ENCODE measurements at regions not wholly inside any gene's neighbourhood (a gene's known extent, or its start where the extent isn't known, plus 50 kb on each side); places are given as distances from the start of the nearest gene placed in this dataset.

- Histone ChIP-seq H3K27ac (no peak overlapping the region), H3K9me3 (no peaks in the 10 kb centered on the region), H3K4me3 (no peak overlapping the region), H3K4me1 (no peaks in the 10 kb centered on the region), H3K4me2 (no peak overlapping the region)
- POLR2A ChIA-PET = no interaction called here
- TF ChIP-seq BCL3 (IDR thresholded peaks at IDR 0.05) (no peak), ESRRA (IDR thresholded peaks at IDR 0.05; ENCODE audit: borderline replicate concordance, low read length) (no peak), FOSL2 (IDR thresholded peaks at IDR 0.05) (no peak), FOSL2 (CRISPR knock-in tag; IDR thresholded peaks at IDR 0.05) (no peak), ZNF302 (CRISPR knock-in tag; IDR thresholded peaks at IDR 0.05) (no peak), KDM1A (IDR thresholded peaks at IDR 0.05; ENCODE audit: low read depth) (no peak), RARB (CRISPR knock-in tag; IDR thresholded peaks at IDR 0.05) (no peak), RAD21 (conservative IDR thresholded peaks at IDR 0.05 in 1 of 2, IDR thresholded peaks at IDR 0.05 in 1 of 2) (no peak), CEBPB (IDR thresholded peaks at IDR 0.05) (no peak), RFX5 (IDR thresholded peaks at IDR 0.05) (no peak), MAFK (IDR thresholded peaks at IDR 0.05; ENCODE audit: partially characterized antibody) (no peak), ZSCAN20 (CRISPR knock-in tag; IDR thresholded peaks at IDR 0.05) (no peak), POLR2AphosphoS2 (conservative IDR thresholded peaks at IDR 0.05; ENCODE audit: low read length) (no peak), NPAS2 (CRISPR knock-in tag; IDR thresholded peaks at IDR 0.05; ENCODE audit: borderline replicate concordance) (no peak), CTCF (IDR thresholded peaks at IDR 0.05) (no peak)
- no peak for FAIRE-seq
- CTCF ChIA-PET = no interaction called here
- DNase-seq (ENCODE audit: low read depth in 1 of 2, low spot score in 1 of 2) = no peak
- ATAC-seq = no peak
- WGBS (ENCODE audit: missing lambda C conversion rate) = 68% methylated on average over 2 of the region's 2 CpGs
Measured at GRCh38 chr2:194102546-194102945, 1554.5 kb upstream of the SLC39A10 start.

GRCh38 chr2:194100201-194100600 is 1556.8 kb upstream of the SLC39A10 start:
- Histone ChIP-seq H3K4me2 (no peak overlapping the region), H3K27ac (no peak overlapping the region), H3K9me3 (no peaks in the 10 kb centered on the region), H3K4me1 (no peaks in the 10 kb centered on the region), H3K4me3 (no peak overlapping the region)
- WGBS (ENCODE audit: missing lambda C conversion rate) = 21% methylated on average over 2 of the region's 2 CpGs
- ChIA-PET POLR2A (no interaction called here), CTCF (no interaction called here)
- ATAC-seq (no peak), FAIRE-seq (no peak), DNase-seq (ENCODE audit: low read depth in 1 of 2, low spot score in 1 of 2) (no peak)
- TF ChIP-seq JUNB (IDR thresholded peaks at IDR 0.05) (no peak), MAX (IDR thresholded peaks at IDR 0.05) (no peak), NR3C1 (IDR thresholded peaks at IDR 0.05) (no peak), EHF (CRISPR knock-in tag; IDR thresholded peaks at IDR 0.05) (no peak), CBX8 (IDR thresholded peaks at IDR 0.05) (no peak), NFE2L2 (conservative IDR thresholded peaks at IDR 0.05; ENCODE audit: low read length) (no peak), HOXB5 (CRISPR knock-in tag; IDR thresholded peaks at IDR 0.05) (no peak), JUN (IDR thresholded peaks at IDR 0.05) (no peak), CHD2 (IDR thresholded peaks at IDR 0.05; ENCODE audit: low read length, partially characterized antibody) (no peak), GATA3 (IDR thresholded peaks at IDR 0.05; ENCODE audit: borderline replicate concordance) (no peak), HDAC2 (IDR thresholded peaks at IDR 0.05) (no peak), BCL3 (IDR thresholded peaks at IDR 0.05) (no peak), HOXB13 (CRISPR knock-in tag; IDR thresholded peaks at IDR 0.05; ENCODE audit: low read depth) (no peak), HOXA7 (CRISPR knock-in tag; IDR thresholded peaks at IDR 0.05) (no peak), FOSL2 (IDR thresholded peaks at IDR 0.05) (no peak), FOSL2 (CRISPR knock-in tag; IDR thresholded peaks at IDR 0.05) (no peak)
